ENCODE measurements at regions not wholly inside any gene's neighbourhood (a gene's known extent, or its start where the extent isn't known, plus 50 kb on each side); places are given as distances from the start of the nearest gene placed in this dataset.

GRCh38 chr3:73137736-73138403 lies 76.4 kb downstream of the EBLN2 start:
- no peaks in the 10 kb centered on the region for H3K4me1 ChIP-seq
- H3K27me3 ChIP-seq = no peaks in the 10 kb centered on the region
- intact Hi-C loops (cut with DNase I) = no loop called here
- DNase-seq = no peak
- no peak overlapping the region for H3K4me3 ChIP-seq
- TF ChIP-seq POLR2AphosphoS5 (IDR thresholded peaks at IDR 0.05) (no peak), POLR2A (IDR thresholded peaks at IDR 0.05) (no peak), EP300 (IDR thresholded peaks at IDR 0.05) (no peak), CTCF (IDR thresholded peaks at IDR 0.05) (no peak)
- no peaks in the 10 kb centered on the region for H3K36me3 ChIP-seq
- 92 to 93% methylated on average over 6 of the region's 6 CpGs for WGBS, 2 donors
- H3K27ac ChIP-seq = no peak overlapping the region
- H3K9me3 ChIP-seq = no peaks in the 10 kb centered on the region

- no peak overlapping the region for H3K4me3 ChIP-seq
- no peak for DNase-seq
- no peaks in the 10 kb centered on the region for H3K9me3 ChIP-seq
- H3K36me3 ChIP-seq = no peaks in the 10 kb centered on the region
- WGBS, 2 donors = 81 to 83% methylated on average over 7 of the region's 7 CpGs
- no peaks in the 10 kb centered on the region for H3K27me3 ChIP-seq
- H3K27ac ChIP-seq = peak overlapping the region in 1 of 4 donors; percentile 17
- TF ChIP-seq POLR2A (IDR thresholded peaks at IDR 0.05) (no peak), CTCF (IDR thresholded peaks at IDR 0.05) (no peak)
- intact Hi-C loops (cut with DNase I) = no loop called here
- no peaks in the 10 kb centered on the region for H3K4me1 ChIP-seq
Measured at GRCh38 chr3:73140772-73141442, 79.4 kb downstream of the EBLN2 start.

GRCh38 chr3:73141525-73141924 lies 80.1 kb downstream of the EBLN2 start:
- DNase-seq = no peak

GRCh38 chr3:73143401-73143800 lies 81.9 kb downstream of the EBLN2 start:
- Histone ChIP-seq H3K4me1 (peaks cover 0 to 2% (median 0%) of the 10 kb centered on the region in 4 donors), H3K27ac (no peak overlapping the region), H3K9me3 (no peaks in the 10 kb centered on the region), H3K27me3 (no peaks in the 10 kb centered on the region), H3K36me3 (no peaks in the 10 kb centered on the region), H3K4me3 (no peak overlapping the region)
- 96% methylated on average over 4 of the region's 4 CpGs for WGBS, 2 donors
- intact Hi-C loops (cut with DNase I) = no loop called here
- DNase-seq = no peak
- no peak for TF ChIP-seq POLR2A (IDR thresholded peaks at IDR 0.05)

More at GRCh38 chr3:73141525-73141924, 80.1 kb downstream of the EBLN2 start:
- no peaks in the 10 kb centered on the region for H3K4me1 ChIP-seq
- no peaks in the 10 kb centered on the region for H3K9me3 ChIP-seq
- TF ChIP-seq POLR2AphosphoS5 (IDR thresholded peaks at IDR 0.05) = no peak
- TF ChIP-seq POLR2A (IDR thresholded peaks at IDR 0.05) = no peak
- no peak for TF ChIP-seq CTCF (IDR thresholded peaks at IDR 0.05)
- no peak for TF ChIP-seq EP300 (IDR thresholded peaks at IDR 0.05)
- H3K36me3 ChIP-seq = no peaks in the 10 kb centered on the region
- H3K27me3 ChIP-seq = no peaks in the 10 kb centered on the region
- intact Hi-C loops (cut with DNase I) = no loop called here
- no peak overlapping the region for H3K4me3 ChIP-seq
- H3K27ac ChIP-seq = peak overlapping the region in 1 of 4 donors; percentile 17
- 69 to 70% methylated on average over 3 of the region's 3 CpGs for WGBS, 2 donors

GRCh38 chr3:73143821-73144237 lies 82.4 kb downstream of the EBLN2 start:
- intact Hi-C loops (cut with DNase I) = no loop called here
- H3K9me3 ChIP-seq = no peaks in the 10 kb centered on the region
- H3K4me1 ChIP-seq = peaks cover 0 to 7% (median 0%) of the 10 kb centered on the region in 4 donors
- no peak overlapping the region for H3K4me3 ChIP-seq
- no peak for DNase-seq
- TF ChIP-seq POLR2A (IDR thresholded peaks at IDR 0.05) (no peak), POLR2AphosphoS5 (IDR thresholded peaks at IDR 0.05) (no peak), EP300 (IDR thresholded peaks at IDR 0.05) (no peak), CTCF (IDR thresholded peaks at IDR 0.05) (no peak)
- 51 to 69% methylated on average over 4 of the region's 4 CpGs for WGBS, 2 donors
- H3K27me3 ChIP-seq = no peaks in the 10 kb centered on the region
- no peaks in the 10 kb centered on the region for H3K36me3 ChIP-seq
- no peak overlapping the region for H3K27ac ChIP-seq
